Esophagus (tissue), 2 donors: ENCODE measurements at regions not wholly inside any gene's neighbourhood (a gene's known extent, or its start where the extent isn't known, plus 50 kb on each side); places are given as distances from the start of the nearest gene placed in this dataset.
A peak's percentile ranks its signal among the peaks of the same experiment; 100 is the strongest.
"Not testable (repeated sequence)": the region's sequence is repeated elsewhere in the genome, so short reads cannot be mapped to it uniquely, and the experiment has no call there.

Experiments
- H3K27ac ChIP-seq, 2 donors: one replicate each; pipeline ENCODE4 v1.5.1; 2013; ENCODE audit warnings: low read depth in 2 of 2, mild to moderate bottlenecking in 2 of 2, inconsistent platforms in 1 of 2, low read length in 1 of 2, moderate library complexity in 1 of 2
- H3K27me3 ChIP-seq, 2 donors: one replicate each; pipeline ENCODE4 v1.6.1; 2013; ENCODE audit warnings: low read length in 2 of 2, control low read depth in 1 of 2, mild to moderate bottlenecking in 1 of 2; ENCODE audit not compliant: insufficient read depth in 2 of 2, control insufficient read depth in 1 of 2
- H3K36me3 ChIP-seq, 2 donors: one replicate each; pipeline ENCODE4 v1.6.1; 2013; ENCODE audit warnings: low read length in 1 of 2; ENCODE audit not compliant: control insufficient read depth in 2 of 2, insufficient read depth in 2 of 2
- H3K4me1 ChIP-seq, 2 donors: one replicate each; pipeline ENCODE4 v1.6.1; 2013; ENCODE audit warnings: low read length in 1 of 2; ENCODE audit not compliant: control insufficient read depth in 2 of 2, insufficient read depth in 2 of 2
- H3K4me3 ChIP-seq, 2 donors: one replicate each; pipeline ENCODE4 v1.5.1; 2013; ENCODE audit warnings: low read length in 2 of 2, mild to moderate bottlenecking in 2 of 2, low read depth in 1 of 2, moderate library complexity in 1 of 2
- H3K9me3 ChIP-seq, 2 donors: one replicate each; pipeline ENCODE4 v1.6.1; 2013; ENCODE audit warnings: mild to moderate bottlenecking in 2 of 2, low read depth in 1 of 2, low read length in 1 of 2, moderate library complexity in 1 of 2; ENCODE audit not compliant: control insufficient read depth in 2 of 2, insufficient read depth in 1 of 2
- WGBS, 2 donors: extraction: QIAGEN DNeasy Blood & Tissue Kit; methylation state at CpG; one replicate each; pipeline ENCODE4 v1.1.7; 2013; 5-methylcytosine and 5-hydroxymethylcytosine counted together
- donor health status: healthy with polysubstance abuse.
- donor health status: Bipolar disorder and iron deficiency.

GRCh38 chr12:42728770-42729534, 139.4 kb upstream of the PRICKLE1 start:
- no peaks in the 10 kb centered on the region for H3K27me3 ChIP-seq
- no peak overlapping the region for H3K27ac ChIP-seq
- peaks cover 0 to 2% of the 10 kb centered on the region in 2 donors for H3K9me3 ChIP-seq
- H3K36me3 ChIP-seq = no peaks in the 10 kb centered on the region
- no peak overlapping the region for H3K4me3 ChIP-seq
- no peaks in the 10 kb centered on the region for H3K4me1 ChIP-seq
- 71 to 72% methylated on average over 9 of the region's 9 CpGs for WGBS, 2 donors

DNA sequence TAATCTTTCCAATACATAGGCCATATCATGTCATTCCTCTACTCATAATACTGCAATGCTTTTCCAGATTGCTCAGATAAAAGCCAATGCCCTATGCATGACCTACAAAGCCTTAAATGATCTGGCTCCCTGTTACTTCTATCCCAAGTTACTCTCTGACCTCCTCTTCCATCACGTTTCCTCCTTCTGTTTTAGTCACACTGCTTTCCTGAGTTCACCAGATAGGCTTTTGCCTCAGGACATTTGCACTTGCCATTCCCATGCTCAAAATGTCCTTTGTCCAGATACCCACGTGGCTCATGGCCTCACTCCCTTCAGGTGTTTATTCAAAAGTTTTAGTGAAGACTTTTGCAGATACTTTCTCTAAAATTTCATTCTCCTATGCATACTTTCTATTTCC, 138.7 kb upstream of the PRICKLE1 start:
- Histone ChIP-seq H3K9me3 (peaks cover 0 to 2% of the 10 kb centered on the region in 2 donors), H3K4me1 (no peaks in the 10 kb centered on the region), H3K4me3 (no peak overlapping the region), H3K36me3 (no peaks in the 10 kb centered on the region), H3K27ac (no peak overlapping the region), H3K27me3 (no peaks in the 10 kb centered on the region)
- WGBS, 2 donors = 55 to 63% methylated on average over 2 of the region's 2 CpGs

DNA sequence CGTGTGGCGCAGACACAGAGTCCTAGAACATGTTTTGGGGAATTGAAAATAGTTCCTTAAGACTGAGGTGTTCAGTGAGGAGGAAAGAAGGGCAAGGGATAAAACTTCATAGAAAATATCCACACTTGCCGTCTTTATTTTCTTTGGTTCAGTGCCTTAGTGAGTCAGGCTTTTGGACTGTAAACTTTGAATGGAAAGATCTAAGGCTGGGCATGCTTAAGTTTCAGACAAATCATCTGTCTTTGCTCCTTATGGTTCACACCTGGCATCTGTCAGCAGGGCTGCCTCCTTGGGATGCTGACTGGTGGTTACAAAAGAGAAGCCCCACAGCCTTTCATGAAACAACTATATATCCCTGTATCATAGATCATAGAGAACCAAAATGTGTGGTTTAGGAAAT, 136.3 kb upstream of the PRICKLE1 start:
- Histone ChIP-seq H3K4me3 (no peak overlapping the region), H3K4me1 (no peaks in the 10 kb centered on the region), H3K27me3 (no peaks in the 10 kb centered on the region), H3K9me3 (peaks cover 0 to 2% of the 10 kb centered on the region in 2 donors), H3K27ac (no peak overlapping the region), H3K36me3 (no peaks in the 10 kb centered on the region)
- WGBS, 2 donors = 41 to 57% methylated on average over 3 of the region's 3 CpGs

DNA sequence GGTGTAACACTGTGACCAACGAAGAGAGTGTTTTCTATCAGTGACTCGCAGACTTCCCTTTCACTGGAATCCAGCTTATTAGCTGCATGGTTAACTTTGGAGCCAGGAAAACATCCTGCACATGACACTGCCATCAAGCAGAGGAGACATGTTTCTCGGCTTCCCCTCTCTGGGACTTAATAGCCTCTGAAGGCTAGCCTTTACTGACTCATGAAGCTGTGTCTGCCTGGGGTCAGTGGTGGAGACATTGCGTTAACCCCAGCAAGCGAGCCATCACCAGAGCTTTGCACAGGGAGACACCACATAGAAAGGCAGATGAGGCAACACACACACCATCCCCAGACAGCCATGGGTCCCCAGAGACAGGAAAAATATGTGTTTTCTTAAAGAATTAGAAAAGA, 126.9 kb upstream of the PRICKLE1 start:
- Histone ChIP-seq H3K4me1 (no peaks in the 10 kb centered on the region), H3K36me3 (no peaks in the 10 kb centered on the region), H3K27me3 (no peaks in the 10 kb centered on the region), H3K9me3 (no peaks in the 10 kb centered on the region), H3K27ac (no peak overlapping the region), H3K4me3 (no peak overlapping the region)
- 64 to 69% methylated on average over 5 of the region's 5 CpGs for WGBS, 2 donors

- H3K27ac ChIP-seq, H3K4me1 ChIP-seq, H3K27me3 ChIP-seq, H3K4me3 ChIP-seq, H3K36me3 ChIP-seq, H3K9me3 ChIP-seq: not testable (repeated sequence)
- WGBS, 2 donors = 86 to 87% methylated on average over 3 of the region's 3 CpGs
Observed at GRCh38 chr12:42713566-42713965, 124.0 kb upstream of the PRICKLE1 start.

GRCh38 chr12:42708374-42708773, 118.8 kb upstream of the PRICKLE1 start:
- not testable (repeated sequence) for H3K36me3 ChIP-seq, H3K27me3 ChIP-seq, H3K9me3 ChIP-seq, H3K27ac ChIP-seq, H3K4me1 ChIP-seq, H3K4me3 ChIP-seq
- 72 to 73% methylated on average over 6 of the region's 6 CpGs for WGBS, 2 donors

- Histone ChIP-seq H3K27ac (no peak overlapping the region), H3K9me3 (peaks cover 0 to 2% of the 10 kb centered on the region in 2 donors), H3K4me3 (no peak overlapping the region), H3K27me3 (no peaks in the 10 kb centered on the region), H3K36me3 (no peaks in the 10 kb centered on the region), H3K4me1 (no peaks in the 10 kb centered on the region)
- 90% methylated on average over 11 of the region's 11 CpGs for WGBS, 2 donors
Observed at GRCh38 chr12:42707312-42708226, 118.0 kb upstream of the PRICKLE1 start.

GRCh38 chr12:42706321-42706720, 116.8 kb upstream of the PRICKLE1 start:
- H3K27ac ChIP-seq = no peak overlapping the region
- peaks cover 0 to 2% of the 10 kb centered on the region in 2 donors for H3K9me3 ChIP-seq
- H3K27me3 ChIP-seq = no peaks in the 10 kb centered on the region
- H3K4me1 ChIP-seq = no peaks in the 10 kb centered on the region
- no peaks in the 10 kb centered on the region for H3K36me3 ChIP-seq
- 54 to 90% methylated on average over 1 of the region's 1 CpG for WGBS, 2 donors
- H3K4me3 ChIP-seq = no peak overlapping the region

- peak overlapping the region in 1 of 2 donors; percentile 19 for H3K27ac ChIP-seq
- H3K9me3 ChIP-seq = peaks cover 0 to 2% of the 10 kb centered on the region in 2 donors
- H3K4me3 ChIP-seq = no peak overlapping the region
- no peaks in the 10 kb centered on the region for H3K27me3 ChIP-seq
- WGBS, 2 donors = 24 to 37% methylated on average over 4 of the region's 4 CpGs
- H3K4me1 ChIP-seq = no peaks in the 10 kb centered on the region
- H3K36me3 ChIP-seq = no peaks in the 10 kb centered on the region
Observed at GRCh38 chr12:42705863-42706262, 116.3 kb upstream of the PRICKLE1 start.
